IMR-90 (cell line): ENCODE measurements at regions not wholly inside any gene's neighbourhood (a gene's known extent, or its start where the extent isn't known, plus 50 kb on each side); places are given as distances from the start of the nearest gene placed in this dataset.

Source experiments
- ATAC-seq: fragments of 200-7000 bp; cut with Tn5 transposase; 2 replicates; pipeline ENCODE4 v1.9.1; 2020; ENCODE audit warnings: low read depth, mild to moderate bottlenecking, moderate library complexity
- BruUV-seq: library from RNA; stranded (reverse); fragments of 400-500 nt; replicated peaks from 2 replicates; lab custom pipeline; 2021; lab: Mats Ljungman, UMichigan
- CTCF ChIA-PET: fragments of 300-600 bp; formaldehyde crosslinking; extraction: SDS; loops from one replicate; lab custom pipeline; 2021; ENCODE audit warnings: antibody characterized with exemption; lab: Yijun Ruan, JAX
- POLR2A ChIA-PET: fragments of 300-600 bp; sonication (Branson Sonifier 250); formaldehyde crosslinking; loops from one replicate; lab custom pipeline; 2022; ENCODE audit warnings: antibody characterized with exemption; ENCODE audit not compliant: unreplicated experiment; lab: Charles Lee
- DNase-seq: peaks from one replicate; pipeline ENCODE4 v3.0.0; 2013
- H2AFZ ChIP-seq: replicated peaks from 2 replicates; pipeline ENCODE3; 2013; ENCODE audit warnings: low read length, mild to moderate bottlenecking; ENCODE audit not compliant: poor library complexity
- H2AK5ac ChIP-seq: 2 replicates; pipeline ENCODE4 v1.6.1; 2013; ENCODE audit warnings: low read depth, low read length, inconsistent platforms
- H2AK9ac ChIP-seq: replicated peaks from 2 replicates; pipeline ENCODE3; 2013; ENCODE audit warnings: mild to moderate bottlenecking, low read depth, low read length, moderate library complexity; ENCODE audit not compliant: poor library complexity
- H2BK120ac ChIP-seq: 2 replicates; pipeline ENCODE4 v1.6.1; 2013; ENCODE audit warnings: low read depth, low read length, inconsistent platforms
- H2BK15ac ChIP-seq: 3 replicates; pipeline ENCODE4 v1.6.1; 2013; ENCODE audit warnings: low read depth, low read length, inconsistent platforms
- H2BK20ac ChIP-seq: 2 replicates; pipeline ENCODE4 v1.6.1; 2013; ENCODE audit warnings: low read depth, mild to moderate bottlenecking, inconsistent platforms, low read length, moderate library complexity
- H2BK5ac ChIP-seq: 2 replicates; pipeline ENCODE4 v1.6.1; 2013; ENCODE audit warnings: mild to moderate bottlenecking, low read depth, low read length, inconsistent platforms; ENCODE audit not compliant: poor library complexity, severe bottlenecking
- H3K14ac ChIP-seq: replicated peaks from 2 replicates; pipeline ENCODE4 v1.6.1; 2013; ENCODE audit warnings: low read depth, low read length, inconsistent platforms
- H3K18ac ChIP-seq: 2 replicates; pipeline ENCODE4 v1.6.1; 2013; ENCODE audit warnings: low read depth, low read length, control low read depth
- H3K23ac ChIP-seq: 2 replicates; pipeline ENCODE4 v1.6.1; 2013; ENCODE audit warnings: low read depth, low read length, inconsistent platforms
- H3K27ac ChIP-seq: 2 replicates; pipeline ENCODE4 v1.5.1; 2013; ENCODE audit warnings: mild to moderate bottlenecking, control low read depth, low read length; ENCODE audit not compliant: insufficient read depth
- H3K27me3 ChIP-seq: 2 replicates; pipeline ENCODE4 v1.6.1; 2013; ENCODE audit warnings: low read length; ENCODE audit not compliant: control insufficient read depth, insufficient read depth
- H3K36me3 ChIP-seq: 2 replicates; pipeline ENCODE4 v1.6.1; 2013; ENCODE audit warnings: low read length, mixed read lengths; ENCODE audit not compliant: control insufficient read depth, insufficient read depth
- H3K4ac ChIP-seq: 2 replicates; pipeline ENCODE4 v1.6.1; 2013; ENCODE audit warnings: low read depth, low read length, inconsistent platforms
- H3K4me1 ChIP-seq: 2 replicates; pipeline ENCODE4 v1.6.1; 2013; ENCODE audit warnings: low read length, mixed read lengths; ENCODE audit not compliant: control insufficient read depth, insufficient read depth
- H3K4me2 ChIP-seq: 2 replicates; pipeline ENCODE4 v1.6.1; 2013; ENCODE audit warnings: low read depth, mild to moderate bottlenecking, control low read depth, low read length, moderate library complexity
- H3K4me3 ChIP-seq: 2 replicates; pipeline ENCODE4 v1.5.1; 2013; ENCODE audit warnings: low read depth, mild to moderate bottlenecking, control low read depth, low read length, moderate library complexity; ENCODE audit not compliant: insufficient read depth
- H3K56ac ChIP-seq: 2 replicates; pipeline ENCODE4 v1.6.1; 2013; ENCODE audit warnings: low read length, inconsistent platforms; ENCODE audit not compliant: insufficient read depth; ENCODE audit errors: extremely low read depth
- H3K79me1 ChIP-seq, 2 experiments: 2 replicates each; pipeline ENCODE4 v1.6.1; 2013; ENCODE audit warnings: low read length in 2 of 2, inconsistent platforms in 1 of 2, low read depth in 1 of 2
- H3K9ac ChIP-seq: 2 replicates; pipeline ENCODE4 v1.6.1; 2013; ENCODE audit warnings: low read depth, low read length, control low read depth
- H3K9me1 ChIP-seq: 2 replicates; pipeline ENCODE4 v1.6.1; 2013; ENCODE audit warnings: low read length, inconsistent platforms; ENCODE audit not compliant: insufficient read depth
- H3K9me3 ChIP-seq: 2 replicates; pipeline ENCODE4 v1.6.1; 2013; ENCODE audit warnings: low read length; ENCODE audit not compliant: control insufficient read depth, insufficient read depth
- H4K20me1 ChIP-seq: 2 replicates; pipeline ENCODE4 v1.6.1; 2013; ENCODE audit warnings: low read length, inconsistent platforms; ENCODE audit not compliant: insufficient read depth
- H4K5ac ChIP-seq: 2 replicates; pipeline ENCODE4 v1.6.1; 2013; ENCODE audit warnings: mild to moderate bottlenecking, low read depth, low read length, control low read depth
- H4K8ac ChIP-seq, 2 experiments: 2 replicates each; pipeline ENCODE4 v1.6.1; 2013; ENCODE audit warnings: low read depth in 2 of 2, low read length in 2 of 2, control low read depth in 1 of 2, inconsistent platforms in 1 of 2
- H4K91ac ChIP-seq: 2 replicates; pipeline ENCODE4 v1.6.1; 2013; ENCODE audit warnings: low read depth, low read length, inconsistent platforms; ENCODE audit not compliant: insufficient read depth
- BHLHE40 ChIP-seq: fragments of 150-350 bp; IDR thresholded peaks from 2 replicates; pipeline ENCODE4 v1.6.1; 2016; ENCODE audit warnings: mild to moderate bottlenecking, low read depth, low read length
- CEBPB ChIP-seq: IDR thresholded peaks from 2 replicates; pipeline ENCODE4 v1.6.1; 2012; ENCODE audit warnings: low read depth, low read length, improper control_type of control experiment
- CHD1 ChIP-seq: IDR thresholded peaks from 2 replicates; pipeline ENCODE4 v1.6.1; 2012; ENCODE audit warnings: low read depth, low read length, improper control_type of control experiment
- CTCF ChIP-seq: conservative IDR thresholded peaks from 2 replicates; pipeline ENCODE4 v1.5.1; 2012; ENCODE audit warnings: mild to moderate bottlenecking, low read depth, low read length, improper control_type of control experiment
- ELK1 ChIP-seq: fragments of 150-350 bp; IDR thresholded peaks from 2 replicates; pipeline ENCODE4 v1.6.1; 2016; ENCODE audit warnings: low read depth, mild to moderate bottlenecking, low read length, moderate library complexity, borderline replicate concordance
- FOS ChIP-seq: fragments of 150-350 bp; IDR thresholded peaks from 2 replicates; pipeline ENCODE4 v1.6.1; 2016; ENCODE audit warnings: low read depth, low read length
- MAFK ChIP-seq: IDR thresholded peaks from 2 replicates; pipeline ENCODE4 v1.6.1; 2012; ENCODE audit warnings: low read depth, low read length, improper control_type of control experiment
- MAZ ChIP-seq: IDR thresholded peaks from 2 replicates; pipeline ENCODE4 v1.6.1; 2012; ENCODE audit warnings: low read depth, mild to moderate bottlenecking, low read length, improper control_type of control experiment, moderate library complexity, borderline replicate concordance
- MXI1 ChIP-seq: IDR thresholded peaks from 2 replicates; pipeline ENCODE4 v1.6.1; 2012; ENCODE audit warnings: low read depth, mild to moderate bottlenecking, low read length, moderate library complexity, borderline replicate concordance
- NFE2L2 ChIP-seq: fragments of 150-350 bp; IDR thresholded peaks from 2 replicates; pipeline ENCODE4 v1.6.1; 2016; ENCODE audit warnings: low read depth, mild to moderate bottlenecking, low read length
- POLR2A ChIP-seq: IDR thresholded peaks from 2 replicates; pipeline ENCODE4 v1.6.1; 2012; ENCODE audit warnings: mild to moderate bottlenecking, low read depth, low read length
- RAD21 ChIP-seq: IDR thresholded peaks from 2 replicates; pipeline ENCODE4 v1.6.1; 2012; ENCODE audit warnings: low read length, improper control_type of control experiment
- RCOR1 ChIP-seq: IDR thresholded peaks from 2 replicates; pipeline ENCODE4 v1.6.1; 2012; ENCODE audit warnings: mild to moderate bottlenecking, low read length, improper control_type of control experiment; ENCODE audit not compliant: insufficient replicate concordance
- RFX5 ChIP-seq: IDR thresholded peaks from 2 replicates; pipeline ENCODE4 v1.8.0; 2012; ENCODE audit warnings: low read depth, mild to moderate bottlenecking, low read length, moderate library complexity
- SMC3 ChIP-seq: fragments of 150-350 bp; IDR thresholded peaks from 2 replicates; pipeline ENCODE4 v1.6.1; 2016; ENCODE audit warnings: low read depth, mild to moderate bottlenecking, antibody characterized with exemption, low read length, moderate library complexity
- WGBS, 2 experiments: methylation state at CpG; one replicate each; pipeline versions ENCODE4 v1.1.5 to v1.1.7; 2013; ENCODE audit warnings: missing lambda C conversion rate in 2 of 2; ENCODE audit not compliant: insufficient read length in 1 of 2; ENCODE audit errors: extremely low coverage in 2 of 2; 5-methylcytosine and 5-hydroxymethylcytosine counted together
- dilution Hi-C: fragments of 300-500 bp; cut with HindIII; formaldehyde crosslinking; loops from one replicate; pipeline ENCODE4 v1.14.3; 2018; ENCODE audit warnings: low sequenced_read_pairs; ENCODE audit not compliant: unreplicated experiment
- in situ Hi-C: fragments of 300-500 bp; cut with MboI; formaldehyde crosslinking; loops from 3 replicates; pipeline ENCODE4 v1.14.3; 2019; ENCODE audit warnings: low sequenced_read_pairs, inconsistent platforms, mixed read lengths
- intact Hi-C: fragments of 100-400 bp; cut with micrococcal nuclease; formaldehyde crosslinking; loops from 2 replicates; pipeline ENCODE4 v1.10.0; 2022
- TF ChIP-seq, protein P1 (sequence below): fragments of 150-350 bp; IDR thresholded peaks from 2 replicates; pipeline ENCODE4 v1.6.1; 2017; ENCODE audit warnings: mild to moderate bottlenecking, antibody characterized with exemption, low read length, low read depth

DNA sequence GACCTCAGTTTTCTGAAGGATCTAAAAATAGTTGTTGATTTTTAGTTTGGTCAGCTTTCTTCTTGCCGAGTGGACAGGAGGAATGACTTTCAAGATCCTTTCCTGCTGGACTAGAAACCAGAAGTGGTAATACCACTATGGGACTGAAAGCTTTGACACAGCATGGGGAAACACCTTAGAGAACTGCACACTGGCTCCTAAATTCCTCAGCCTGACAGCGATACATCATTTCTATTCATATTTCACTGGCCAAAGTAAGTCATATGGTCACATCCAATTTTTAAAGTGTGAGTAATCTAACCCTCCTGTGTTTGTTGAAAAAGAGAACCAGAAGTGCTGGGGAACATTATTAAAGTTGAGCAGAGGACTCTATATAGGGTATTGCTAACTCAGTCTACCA is 244.7 kb upstream of the MMADHC start:
- H3K4me1 ChIP-seq, result no peaks in the 10 kb centered on the region
- dilution Hi-C loops (no loop called here), intact Hi-C loops (no loop called here), in situ Hi-C loops (no loop called here)
- H3K4ac ChIP-seq, result no peak overlapping the region
- H3K9me1 ChIP-seq, result 0 out of 2 replicates have a peak, but pooled peaks cover 2% of the 10 kb centered on the region
- no peak overlapping the region for H2AFZ ChIP-seq
- H3K4me3 ChIP-seq, result no peak overlapping the region
- H2BK20ac ChIP-seq, result no peak overlapping the region
- H2AK9ac ChIP-seq, result no peak overlapping the region
- H3K27ac ChIP-seq, result no peak overlapping the region
- ATAC-seq (peak; percentile 17; the same call in 1 of the 2 replicates), DNase-seq (peak; percentile 45)
- H4K5ac ChIP-seq, result no peak overlapping the region
- H3K36me3 ChIP-seq, result no peaks in the 10 kb centered on the region
- H3K79me1 ChIP-seq, result no peaks in the 10 kb centered on the region
- H2AK5ac ChIP-seq, result no peak overlapping the region
- no peak overlapping the region for H2BK5ac ChIP-seq
- H3K56ac ChIP-seq, result no peak overlapping the region
- WGBS, 2 experiments, result no CpG with 5 or more reads among the region's 2 CpGs
- no peaks in the 10 kb centered on the region for H4K20me1 ChIP-seq
- H3K23ac ChIP-seq, result no peak overlapping the region
- no peaks in the 10 kb centered on the region; the same call in 1 of the 2 replicates for H3K9me3 ChIP-seq
- no TSS peak for BruUV-seq
- H2BK15ac ChIP-seq, result no peak overlapping the region
- TF ChIP-seq CHD1 (no peak), RCOR1 (no peak), NFE2L2 (no peak), MAFK (no peak), SMC3 (no peak), CEBPB (no peak), FOS (no peak), POLR2A (no peak), MAZ (no peak), ELK1 (no peak), MXI1 (no peak), RFX5 (no peak), BHLHE40 (no peak), CTCF (no peak), RAD21 (no peak)
- TF ChIP-seq, protein P1, sequence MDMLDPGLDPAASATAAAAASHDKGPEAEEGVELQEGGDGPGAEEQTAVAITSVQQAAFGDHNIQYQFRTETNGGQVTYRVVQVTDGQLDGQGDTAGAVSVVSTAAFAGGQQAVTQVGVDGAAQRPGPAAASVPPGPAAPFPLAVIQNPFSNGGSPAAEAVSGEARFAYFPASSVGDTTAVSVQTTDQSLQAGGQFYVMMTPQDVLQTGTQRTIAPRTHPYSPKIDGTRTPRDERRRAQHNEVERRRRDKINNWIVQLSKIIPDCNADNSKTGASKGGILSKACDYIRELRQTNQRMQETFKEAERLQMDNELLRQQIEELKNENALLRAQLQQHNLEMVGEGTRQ, result no peak
- ChIA-PET CTCF (no interaction called here), POLR2A (no interaction called here)
- H4K91ac ChIP-seq, result no peak overlapping the region
- H3K9ac ChIP-seq, result no peak overlapping the region
- no peak overlapping the region for H2BK120ac ChIP-seq
- H3K4me2 ChIP-seq, result no peak overlapping the region
- no peak overlapping the region for H3K18ac ChIP-seq
- H4K8ac ChIP-seq, result no peak overlapping the region
- H3K14ac ChIP-seq, result peak overlapping the region; percentile 10; the same call in 1 of the 2 replicates
- no peaks in the 10 kb centered on the region for H3K27me3 ChIP-seq
